ENCODE measurements at regions not wholly inside any gene's neighbourhood (a gene's known extent, or its start where the extent isn't known, plus 50 kb on each side); places are given as distances from the start of the nearest gene placed in this dataset.

DNA sequence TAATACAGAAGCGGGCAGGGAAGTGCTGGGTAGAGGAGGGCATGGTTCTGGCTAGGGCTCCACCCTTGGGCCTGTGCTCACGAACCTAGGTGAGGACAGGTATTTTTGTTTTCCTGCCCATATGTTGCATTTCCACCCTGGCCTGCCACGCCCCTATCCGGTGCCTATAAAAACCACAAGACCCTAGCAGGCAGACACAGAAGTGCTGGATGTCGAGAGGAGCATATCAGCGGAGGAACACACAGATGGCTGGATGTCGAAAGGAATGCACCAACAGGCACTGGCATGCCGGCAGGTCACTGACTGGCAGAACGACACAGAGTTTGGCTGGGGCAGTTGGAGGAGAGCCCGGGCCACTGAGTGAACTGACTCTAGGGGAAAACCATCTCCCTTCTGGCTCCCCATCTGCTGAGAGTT, 316.6 kb upstream of the BOD1L1 start:
- H3K9ac ChIP-seq: no peak overlapping the region
- no peak overlapping the region for H3K4me3 ChIP-seq (ENCODE audit: low read depth in 2 of 2, low read length in 1 of 2)
- POLR2A ChIA-PET: no interaction called here
- DNase-seq: no peak
- H3F3A ChIP-seq (replicated peaks; ENCODE audit: insufficient read depth): no peaks in the 10 kb centered on the region
- no peaks in the 10 kb centered on the region for H3K9me2 ChIP-seq
- no peaks in the 10 kb centered on the region for H3K79me2 ChIP-seq (ENCODE audit: insufficient read depth)
- no peaks in the 10 kb centered on the region for H3K27me3 ChIP-seq (ENCODE audit: insufficient read depth)
- no peaks in the 10 kb centered on the region for H3K9me3 ChIP-seq
- no peak overlapping the region for H3K27ac ChIP-seq (ENCODE audit: low read depth in 2 of 2, low read length in 1 of 2)
- 86% methylated on average over 5 of the region's 10 CpGs for WGBS (ENCODE audit: low lambda C conversion rate)
- H4K20me1 ChIP-seq (ENCODE audit: insufficient read depth): no peaks in the 10 kb centered on the region
- no peaks in the 10 kb centered on the region for H3K36me3 ChIP-seq (replicated peaks in 1 of 2; ENCODE audit: control insufficient read depth in 1 of 2, insufficient read depth in 2 of 2, low read length in 1 of 2)
- H3K4me1 ChIP-seq (ENCODE audit: control insufficient read depth in 1 of 2, insufficient read depth in 2 of 2, low read depth in 1 of 2, low read length in 1 of 2): no peaks in the 10 kb centered on the region; a peak in 1 of 4 replicates
- H2AFZ ChIP-seq (ENCODE audit: low read depth): no peak overlapping the region
- no peak overlapping the region for H3K4me2 ChIP-seq
- TF ChIP-seq IRF3 (IDR thresholded peaks at IDR 0.05; ENCODE audit: low read depth, low read length): no peak
- no peak for TF ChIP-seq NFIC (IDR thresholded peaks at IDR 0.05; ENCODE audit: borderline replicate concordance)
- TF ChIP-seq, protein P1, sequence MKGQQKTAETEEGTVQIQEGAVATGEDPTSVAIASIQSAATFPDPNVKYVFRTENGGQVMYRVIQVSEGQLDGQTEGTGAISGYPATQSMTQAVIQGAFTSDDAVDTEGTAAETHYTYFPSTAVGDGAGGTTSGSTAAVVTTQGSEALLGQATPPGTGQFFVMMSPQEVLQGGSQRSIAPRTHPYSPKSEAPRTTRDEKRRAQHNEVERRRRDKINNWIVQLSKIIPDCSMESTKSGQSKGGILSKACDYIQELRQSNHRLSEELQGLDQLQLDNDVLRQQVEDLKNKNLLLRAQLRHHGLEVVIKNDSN (IDR thresholded peaks at IDR 0.05; ENCODE audit: borderline replicate concordance, low read depth): no peak
- TF ChIP-seq GABPA (IDR thresholded peaks at IDR 0.05; ENCODE audit: low read depth): no peak
- TF ChIP-seq FOXM1 (IDR thresholded peaks at IDR 0.05; ENCODE audit: low read depth): no peak
- no peak for TF ChIP-seq MEF2A (IDR thresholded peaks at IDR 0.05; ENCODE audit: borderline replicate concordance, low read depth)
- TF ChIP-seq GATA2 (CRISPR knock-in tag; IDR thresholded peaks at IDR 0.05): no peak
- no peak for TF ChIP-seq NRF1 (IDR thresholded peaks at IDR 0.05; ENCODE audit: low read depth, low read length)
- no peak for TF ChIP-seq TAF1 (IDR thresholded peaks at IDR 0.05; ENCODE audit: borderline replicate concordance, low read depth, low read length)
- TF ChIP-seq POLR2AphosphoS5 (IDR thresholded peaks at IDR 0.05; ENCODE audit: low read depth, low read length): no peak
- TF ChIP-seq, protein P2, sequence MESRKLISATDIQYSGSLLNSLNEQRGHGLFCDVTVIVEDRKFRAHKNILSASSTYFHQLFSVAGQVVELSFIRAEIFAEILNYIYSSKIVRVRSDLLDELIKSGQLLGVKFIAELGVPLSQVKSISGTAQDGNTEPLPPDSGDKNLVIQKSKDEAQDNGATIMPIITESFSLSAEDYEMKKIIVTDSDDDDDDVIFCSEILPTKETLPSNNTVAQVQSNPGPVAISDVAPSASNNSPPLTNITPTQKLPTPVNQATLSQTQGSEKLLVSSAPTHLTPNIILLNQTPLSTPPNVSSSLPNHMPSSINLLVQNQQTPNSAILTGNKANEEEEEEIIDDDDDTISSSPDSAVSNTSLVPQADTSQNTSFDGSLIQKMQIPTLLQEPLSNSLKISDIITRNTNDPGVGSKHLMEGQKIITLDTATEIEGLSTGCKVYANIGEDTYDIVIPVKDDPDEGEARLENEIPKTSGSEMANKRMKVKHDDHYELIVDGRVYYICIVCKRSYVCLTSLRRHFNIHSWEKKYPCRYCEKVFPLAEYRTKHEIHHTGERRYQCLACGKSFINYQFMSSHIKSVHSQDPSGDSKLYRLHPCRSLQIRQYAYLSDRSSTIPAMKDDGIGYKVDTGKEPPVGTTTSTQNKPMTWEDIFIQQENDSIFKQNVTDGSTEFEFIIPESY (IDR thresholded peaks at IDR 0.05; ENCODE audit: borderline replicate concordance, low read depth): no peak
- TF ChIP-seq USF2 (IDR thresholded peaks at IDR 0.05; ENCODE audit: borderline replicate concordance, low read depth, low read length): no peak
- TF ChIP-seq MXI1 (IDR thresholded peaks at IDR 0.05; ENCODE audit: low read depth, low read length): no peak
- no peak for TF ChIP-seq YY1 (IDR thresholded peaks at IDR 0.05; ENCODE audit: low read depth)
- no peak for TF ChIP-seq ELF1 (IDR thresholded peaks at IDR 0.05)
- no peak for TF ChIP-seq RFX5 (IDR thresholded peaks at IDR 0.05; ENCODE audit: low read length)
- TF ChIP-seq JUND (IDR thresholded peaks at IDR 0.05): no peak
- TF ChIP-seq RAD21 (IDR thresholded peaks at IDR 0.05; ENCODE audit: low read length): no peak
- no peak for TF ChIP-seq RXRA (IDR thresholded peaks at IDR 0.05; ENCODE audit: borderline replicate concordance, low read depth)
- TF ChIP-seq EZH2phosphoT487 (IDR thresholded peaks at IDR 0.05; ENCODE audit: borderline replicate concordance, low read depth): no peak
- CTCF ChIA-PET: no interaction called here

Data from SK-N-SH (cell line).